Small intestine (tissue), 7 donors: ENCODE measurements at regions not wholly inside any gene's neighbourhood (a gene's known extent, or its start where the extent isn't known, plus 50 kb on each side); places are given as distances from the start of the nearest gene placed in this dataset.

Experiments used
- DNase-seq, 2 donors: peaks; one replicate each; pipeline versions ENCODE4 v3.0.0 to v3.0.0-alpha.2; 2013
- FAIRE-seq: peaks from 2 replicates; lab custom pipeline; 2012; peaks lifted over from hg19 to GRCh38; lab: Jason Lieb, UNC
- H3K27ac ChIP-seq, 3 donors: one replicate each; pipeline ENCODE4 v1.5.1; 2013; ENCODE audit warnings: low read length in 2 of 3, mild to moderate bottlenecking in 2 of 3, control low read depth in 1 of 3, inconsistent platforms in 1 of 3, low read depth in 1 of 3, moderate library complexity in 1 of 3
- H3K27me3 ChIP-seq, 3 donors: one replicate each; pipeline ENCODE4 v1.6.1; 2013; ENCODE audit warnings: low read length in 3 of 3, inconsistent platforms in 1 of 3; ENCODE audit not compliant: control insufficient read depth in 3 of 3, insufficient read depth in 3 of 3
- H3K36me3 ChIP-seq, 3 donors: one replicate each; pipeline ENCODE4 v1.6.1; 2013; ENCODE audit warnings: low read length in 3 of 3, inconsistent platforms in 1 of 3, low read depth in 1 of 3, mild to moderate bottlenecking in 1 of 3, moderate library complexity in 1 of 3; ENCODE audit not compliant: control insufficient read depth in 3 of 3, insufficient read depth in 2 of 3
- H3K4me1 ChIP-seq, 3 donors: one replicate each; pipeline ENCODE4 v1.6.1; 2013; ENCODE audit warnings: low read length in 2 of 3, inconsistent platforms in 1 of 3, low read depth in 1 of 3, mild to moderate bottlenecking in 1 of 3, moderate library complexity in 1 of 3; ENCODE audit not compliant: control insufficient read depth in 3 of 3, insufficient read depth in 2 of 3
- H3K4me3 ChIP-seq, 3 donors: one replicate each; pipeline ENCODE4 v1.5.1; 2013; ENCODE audit warnings: low read length in 3 of 3, control low read depth in 1 of 3, inconsistent platforms in 1 of 3, low read depth in 1 of 3, mild to moderate bottlenecking in 1 of 3, moderate library complexity in 1 of 3
- H3K9me3 ChIP-seq, 2 donors: one replicate each; pipeline ENCODE4 v1.6.1; 2013; ENCODE audit warnings: low read depth in 1 of 2, low read length in 1 of 2; ENCODE audit not compliant: control insufficient read depth in 2 of 2, insufficient read depth in 1 of 2
- WGBS, 3 donors: extraction: QIAGEN DNeasy Blood & Tissue Kit; methylation state at CpG; one replicate each; pipeline ENCODE4 v1.1.7; 2013; 5-methylcytosine and 5-hydroxymethylcytosine counted together
- donor health status: healthy with polysubstance abuse.
- donor health status: control.
- donor health status: control.
- donor health status: Bipolar disorder and iron deficiency.
- donor health status: healthy.

DNA sequence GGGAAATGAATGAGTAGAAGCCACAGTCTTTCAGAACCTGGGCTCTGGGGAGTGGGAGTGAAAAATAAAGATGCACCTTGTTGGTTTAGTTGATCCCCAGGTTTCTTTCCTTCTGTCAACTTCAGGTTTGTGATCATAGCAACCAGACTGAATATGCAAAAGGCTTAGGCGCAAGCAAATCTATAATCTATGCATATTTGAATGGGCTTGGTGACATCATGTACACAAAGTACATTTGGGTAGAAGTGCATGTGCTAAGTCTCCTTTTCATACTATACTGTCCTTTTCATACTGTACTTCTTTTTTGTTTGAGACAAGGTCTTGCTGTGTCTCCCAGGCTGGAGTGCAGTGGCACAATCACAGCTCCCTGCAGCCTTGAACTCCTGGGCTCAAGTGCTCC lies 132.4 kb upstream of the C2CD4B start:
- FAIRE-seq, result no peak
- Histone ChIP-seq H3K27ac (no peak overlapping the region), H3K36me3 (no peaks in the 10 kb centered on the region), H3K4me1 (no peaks in the 10 kb centered on the region), H3K4me3 (no peak overlapping the region), H3K27me3 (peaks cover 0 to 4% (median 0%) of the 10 kb centered on the region in 3 donors), H3K9me3 (no peaks in the 10 kb centered on the region)
- no peak for DNase-seq
- 91 to 100% (median 94%) methylated on average over 1 of the region's 1 CpG for WGBS, 3 donors

DNA sequence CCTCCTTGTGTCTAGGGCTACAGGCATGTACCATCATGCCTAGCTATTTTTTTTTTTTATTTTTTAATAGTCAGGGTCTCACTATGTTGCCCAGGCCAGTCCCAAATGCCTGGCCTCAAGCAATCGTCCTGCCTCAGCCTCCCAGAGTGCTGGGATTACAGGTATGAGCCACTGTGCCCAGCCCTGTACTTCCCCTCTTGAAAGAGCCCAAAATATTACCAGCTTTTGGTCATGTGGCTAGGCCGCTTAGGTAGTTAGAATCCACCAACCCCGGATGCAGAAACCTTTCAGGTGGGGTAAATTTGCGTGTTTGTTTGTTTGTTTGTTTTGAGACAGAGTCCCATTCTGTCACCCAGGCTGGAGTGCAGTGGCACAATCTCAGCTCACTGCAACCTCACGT lies 132.8 kb upstream of the C2CD4B start:
- H3K27me3 ChIP-seq, result peaks cover 0 to 4% (median 0%) of the 10 kb centered on the region in 3 donors
- no peak overlapping the region for H3K4me3 ChIP-seq
- FAIRE-seq, result no peak
- DNase-seq, result no peak
- no peaks in the 10 kb centered on the region for H3K4me1 ChIP-seq
- no peak overlapping the region for H3K27ac ChIP-seq
- H3K36me3 ChIP-seq, result no peaks in the 10 kb centered on the region
- WGBS, 3 donors, result 77 to 83% (median 80%) methylated on average over 5 of the region's 5 CpGs
- no peaks in the 10 kb centered on the region for H3K9me3 ChIP-seq

DNA sequence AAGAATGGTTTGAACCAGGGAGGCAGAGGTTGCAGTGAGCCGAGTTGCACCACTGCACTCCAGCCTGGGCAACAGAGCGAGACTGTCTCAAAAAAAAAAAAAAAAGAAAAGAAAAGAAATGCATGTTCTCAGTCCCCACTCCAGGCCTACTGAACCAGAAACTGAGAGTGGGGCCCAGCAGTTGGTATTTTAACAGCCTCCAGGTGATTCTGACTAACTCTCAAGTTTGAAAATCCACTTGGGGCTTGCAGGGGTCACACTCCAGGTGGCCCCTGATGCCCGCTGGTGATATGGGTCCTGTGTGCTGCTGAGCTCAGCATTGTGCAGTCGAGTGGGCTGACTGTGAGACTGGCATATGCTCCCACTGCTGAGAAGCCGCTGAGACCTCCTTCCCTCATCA lies 133.7 kb upstream of the C2CD4B start:
- no peak for FAIRE-seq
- Histone ChIP-seq H3K4me3 (no peak overlapping the region), H3K27me3 (peaks cover 0 to 4% (median 0%) of the 10 kb centered on the region in 3 donors), H3K27ac (no peak overlapping the region), H3K4me1 (no peaks in the 10 kb centered on the region), H3K36me3 (no peaks in the 10 kb centered on the region), H3K9me3 (no peaks in the 10 kb centered on the region)
- 88 to 91% (median 90%) methylated on average over 5 of the region's 5 CpGs for WGBS, 3 donors
- no peak for DNase-seq

DNA sequence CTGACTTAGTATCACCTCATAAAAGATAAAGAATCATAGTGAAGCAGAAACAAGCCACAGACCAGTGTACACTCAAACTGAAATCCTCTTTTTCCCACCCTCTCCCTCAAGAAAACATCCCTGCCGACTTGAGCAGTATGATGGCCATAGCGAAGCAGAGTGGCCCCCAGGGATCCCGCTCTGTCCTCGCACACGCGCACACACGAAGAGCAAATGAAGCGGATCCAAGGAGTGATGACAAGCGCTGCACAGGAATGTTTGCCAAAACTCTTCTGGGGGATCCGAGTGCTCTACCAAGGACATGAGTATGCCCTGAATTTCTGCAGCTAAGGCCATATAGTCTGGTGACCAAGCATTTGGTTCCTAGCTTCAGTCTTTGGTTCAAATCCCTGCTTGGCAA lies 134.5 kb upstream of the C2CD4B start:
- WGBS, 3 donors, result 91 to 96% (median 94%) methylated on average over 10 of the region's 10 CpGs
- no peak for FAIRE-seq

DNA sequence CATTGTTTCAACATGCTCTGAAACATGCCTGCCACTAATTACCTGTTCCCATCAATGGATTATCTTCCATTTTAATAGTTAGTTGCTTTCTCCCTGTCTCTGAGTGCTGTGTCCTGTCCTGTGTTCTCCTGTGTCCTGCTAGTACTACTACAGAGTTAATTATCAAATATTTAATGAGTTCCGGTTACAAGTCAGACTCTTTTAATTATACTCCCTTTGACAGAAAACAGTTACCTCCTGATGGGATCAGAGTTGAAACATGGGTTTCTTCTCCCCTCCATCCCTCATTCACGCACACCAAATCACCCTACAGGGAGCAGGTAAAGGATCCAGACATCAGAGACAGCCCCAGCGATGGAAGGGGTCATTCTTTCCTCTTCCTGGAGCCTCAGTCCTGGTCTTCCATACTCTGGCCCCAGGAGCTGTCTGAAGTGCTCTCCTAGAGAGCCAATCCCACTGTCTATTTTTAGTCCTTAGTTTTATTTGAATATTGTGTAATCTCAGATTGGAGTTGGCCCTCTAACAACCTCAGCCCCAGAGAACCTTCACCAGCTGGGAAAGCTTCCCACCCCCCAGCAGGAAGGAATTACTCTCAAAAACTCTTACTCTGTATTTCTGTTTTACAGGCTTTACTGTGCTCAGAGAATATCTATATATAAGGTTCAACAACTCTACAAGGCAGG lies 137.0 kb upstream of the C2CD4B start:
- Histone ChIP-seq H3K27me3 (peaks cover 0 to 2% (median 0%) of the 10 kb centered on the region in 3 donors), H3K27ac (no peak overlapping the region), H3K36me3 (no peaks in the 10 kb centered on the region), H3K4me3 (no peak overlapping the region), H3K4me1 (no peaks in the 10 kb centered on the region), H3K9me3 (no peaks in the 10 kb centered on the region)
- 72 to 87% (median 73%) methylated on average over 3 of the region's 3 CpGs for WGBS, 3 donors
- DNase-seq (peak in 1 of 2 donors; percentile 9), FAIRE-seq (no peak)

More for the DNA sequence above, 134.5 kb upstream of the C2CD4B start:
- H3K9me3 ChIP-seq, result no peaks in the 10 kb centered on the region
- no peak overlapping the region for H3K4me3 ChIP-seq
- H3K4me1 ChIP-seq, result no peaks in the 10 kb centered on the region
- DNase-seq, result no peak
- peaks cover 0 to 4% (median 0%) of the 10 kb centered on the region in 3 donors for H3K27me3 ChIP-seq
- H3K36me3 ChIP-seq, result no peaks in the 10 kb centered on the region
- no peak overlapping the region for H3K27ac ChIP-seq

DNA sequence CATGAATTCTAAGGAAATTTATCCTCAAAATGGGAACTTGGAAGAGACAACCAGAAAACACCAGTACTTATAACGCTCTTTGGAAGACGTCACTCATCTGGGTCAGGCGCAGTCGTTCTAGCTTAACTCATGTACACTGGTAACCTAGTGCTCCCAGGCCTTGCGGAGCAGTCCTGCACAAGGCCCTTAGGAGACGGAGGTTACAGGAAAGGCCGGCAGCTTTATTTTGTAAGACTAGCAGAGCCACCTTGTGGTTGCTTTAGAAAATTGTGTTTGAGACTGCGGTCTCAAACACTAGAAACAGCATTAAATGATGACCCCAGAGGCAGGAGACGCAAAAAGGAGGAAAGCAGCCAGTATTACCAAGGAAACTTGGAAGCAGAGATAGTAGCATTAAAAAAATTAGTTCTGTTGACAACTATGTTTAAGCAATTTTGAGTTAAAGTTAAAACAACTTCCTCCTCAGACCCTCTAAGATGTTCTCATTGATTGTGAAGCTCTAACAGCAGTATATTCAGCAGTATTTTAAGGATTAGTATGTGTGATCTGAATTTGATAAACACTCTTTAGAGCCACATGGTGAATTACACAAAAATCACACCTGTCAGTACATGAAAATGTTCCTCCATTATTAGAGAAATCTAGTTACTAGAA lies 141.9 kb upstream of the C2CD4B start:
- Histone ChIP-seq H3K27me3 (no peaks in the 10 kb centered on the region), H3K4me1 (no peaks in the 10 kb centered on the region), H3K27ac (no peak overlapping the region), H3K4me3 (no peak overlapping the region), H3K9me3 (no peaks in the 10 kb centered on the region), H3K36me3 (no peaks in the 10 kb centered on the region)
- no peak for FAIRE-seq
- peak; percentile 72 to 76 for DNase-seq
- WGBS, 3 donors, result 14 to 22% (median 19%) methylated on average over 9 of the region's 9 CpGs

DNA sequence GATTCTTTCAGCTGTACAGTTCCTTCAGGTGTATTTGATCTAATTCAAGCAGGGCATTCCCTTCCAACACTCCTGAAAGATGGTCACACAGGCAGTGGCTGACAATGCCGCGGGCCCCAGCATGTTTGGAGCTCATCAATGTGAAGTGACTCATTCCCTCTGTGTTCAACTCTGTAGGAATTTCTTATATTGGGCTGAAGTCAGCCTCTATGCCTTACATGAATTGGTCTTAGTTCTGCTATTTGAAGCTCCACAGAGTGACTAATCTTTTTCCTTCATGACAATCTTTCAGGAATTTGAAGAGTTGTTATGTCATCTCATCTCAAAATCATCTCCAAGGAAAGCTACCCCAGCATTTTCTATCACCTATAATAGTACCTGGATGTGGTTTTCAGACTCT lies 142.5 kb upstream of the C2CD4B start:
- Histone ChIP-seq H3K36me3 (no peaks in the 10 kb centered on the region), H3K27me3 (no peaks in the 10 kb centered on the region), H3K4me1 (no peaks in the 10 kb centered on the region), H3K9me3 (no peaks in the 10 kb centered on the region), H3K27ac (no peak overlapping the region), H3K4me3 (no peak overlapping the region)
- DNase-seq, result no peak
- FAIRE-seq, result no peak
- WGBS, 3 donors, result 93 to 95% (median 94%) methylated on average over 2 of the region's 2 CpGs

DNA sequence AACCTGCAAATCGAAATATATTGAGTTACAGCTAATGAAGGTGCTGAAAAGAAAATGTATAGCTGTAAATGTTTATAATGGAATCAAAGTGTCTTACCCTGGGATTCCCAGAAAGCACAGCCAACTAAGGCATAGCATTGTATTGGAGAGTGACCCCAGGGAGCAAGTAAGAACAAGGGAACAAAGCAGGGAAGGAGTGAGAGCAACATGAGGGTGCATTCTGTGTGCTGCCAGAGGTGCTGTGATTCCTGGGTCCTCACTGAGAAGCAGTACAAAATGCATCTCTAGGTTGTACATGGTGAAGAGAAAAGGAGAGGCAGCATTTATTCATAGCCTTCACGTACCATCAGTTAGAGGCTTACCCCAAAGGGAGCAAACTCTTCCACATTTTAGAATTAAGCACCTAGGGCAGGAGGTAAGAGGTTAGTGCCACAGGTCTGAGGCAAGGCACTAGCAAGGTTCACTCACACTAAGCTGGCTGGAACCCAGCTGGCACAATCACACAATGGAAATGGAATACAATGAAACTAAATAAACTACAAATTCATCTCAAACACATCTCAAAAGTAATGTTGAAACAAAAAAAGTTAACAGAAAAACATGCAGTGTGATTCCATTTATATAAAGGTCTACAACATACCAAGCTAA lies 151.5 kb upstream of the C2CD4B start:
- FAIRE-seq, result no peak

More for the DNA sequence above, 151.5 kb upstream of the C2CD4B start:
- H3K9me3 ChIP-seq, result no peaks in the 10 kb centered on the region
- no peaks in the 10 kb centered on the region for H3K4me1 ChIP-seq
- 73 to 78% (median 76%) methylated on average over 2 of the region's 2 CpGs for WGBS, 3 donors
- H3K4me3 ChIP-seq, result no peak overlapping the region
- no peak for DNase-seq
- no peaks in the 10 kb centered on the region for H3K36me3 ChIP-seq
- no peak overlapping the region for H3K27ac ChIP-seq
- no peaks in the 10 kb centered on the region for H3K27me3 ChIP-seq
